Nephron progenitor cell (in vitro differentiated cells): ENCODE measurements at regions not wholly inside any gene's neighbourhood (a gene's known extent, or its start where the extent isn't known, plus 50 kb on each side); places are given as distances from the start of the nearest gene placed in this dataset.
"Not testable (repeated sequence)": the region's sequence is repeated elsewhere in the genome, so short reads cannot be mapped to it uniquely, and the experiment has no call there.

Source experiments
- DNase-seq: peaks from one replicate; pipeline ENCODE4 v3.0.0; 2021
- H3K27ac Mint-ChIP-seq: 2 replicates; pipeline ENCODE4 v1.8.0; 2021; ENCODE audit warnings: mild to moderate bottlenecking, moderate library complexity, mixed read lengths
- H3K27me3 Mint-ChIP-seq: 2 replicates; pipeline ENCODE4 v1.8.0; 2021; ENCODE audit warnings: mild to moderate bottlenecking, low read depth, mixed read lengths; ENCODE audit not compliant: poor library complexity
- H3K36me3 Mint-ChIP-seq: 2 replicates; pipeline ENCODE4 v1.8.0; 2021; ENCODE audit warnings: low read depth, mixed read lengths
- H3K4me1 Mint-ChIP-seq: 2 replicates; pipeline ENCODE4 v1.8.0; 2021; ENCODE audit warnings: mixed read lengths
- H3K4me3 Mint-ChIP-seq: 2 replicates; pipeline ENCODE4 v1.8.0; 2021; ENCODE audit warnings: mild to moderate bottlenecking, moderate library complexity, mixed read lengths
- H3K9me3 Mint-ChIP-seq: 2 replicates; pipeline ENCODE4 v1.8.0; 2021; ENCODE audit warnings: mild to moderate bottlenecking, moderate library complexity, mixed read lengths
- TF ChIP-seq, protein P1 (sequence below): fragments of 200-600 bp; sonication (generic); IDR thresholded peaks from 2 replicates; pipeline ENCODE4 v1.5.0; 2021; ENCODE audit warnings: antibody characterized with exemption

DNA sequence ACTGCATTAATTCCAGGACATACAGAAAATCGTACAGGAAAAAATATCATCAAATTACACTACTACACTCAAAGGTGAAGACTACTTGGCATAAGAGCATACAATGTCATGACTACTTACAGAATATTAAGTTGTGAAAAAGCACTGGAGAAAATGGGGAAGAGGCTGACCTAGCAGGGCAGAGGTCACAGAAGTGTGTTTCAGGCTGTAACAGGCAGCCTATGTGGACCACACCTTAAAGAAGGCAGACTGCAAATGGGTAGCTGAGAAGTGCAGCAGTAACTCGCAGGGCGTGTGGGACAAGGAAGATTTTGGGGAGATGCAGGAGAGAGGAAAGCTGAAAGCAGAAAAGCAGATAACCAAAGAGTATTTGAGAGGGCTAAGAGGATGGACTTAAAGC is 167.0 kb upstream of the PIK3R1 start:
- H3K9me3 Mint-ChIP-seq, result peaks cover 55% of the 10 kb centered on the region
- TF ChIP-seq, protein P1, sequence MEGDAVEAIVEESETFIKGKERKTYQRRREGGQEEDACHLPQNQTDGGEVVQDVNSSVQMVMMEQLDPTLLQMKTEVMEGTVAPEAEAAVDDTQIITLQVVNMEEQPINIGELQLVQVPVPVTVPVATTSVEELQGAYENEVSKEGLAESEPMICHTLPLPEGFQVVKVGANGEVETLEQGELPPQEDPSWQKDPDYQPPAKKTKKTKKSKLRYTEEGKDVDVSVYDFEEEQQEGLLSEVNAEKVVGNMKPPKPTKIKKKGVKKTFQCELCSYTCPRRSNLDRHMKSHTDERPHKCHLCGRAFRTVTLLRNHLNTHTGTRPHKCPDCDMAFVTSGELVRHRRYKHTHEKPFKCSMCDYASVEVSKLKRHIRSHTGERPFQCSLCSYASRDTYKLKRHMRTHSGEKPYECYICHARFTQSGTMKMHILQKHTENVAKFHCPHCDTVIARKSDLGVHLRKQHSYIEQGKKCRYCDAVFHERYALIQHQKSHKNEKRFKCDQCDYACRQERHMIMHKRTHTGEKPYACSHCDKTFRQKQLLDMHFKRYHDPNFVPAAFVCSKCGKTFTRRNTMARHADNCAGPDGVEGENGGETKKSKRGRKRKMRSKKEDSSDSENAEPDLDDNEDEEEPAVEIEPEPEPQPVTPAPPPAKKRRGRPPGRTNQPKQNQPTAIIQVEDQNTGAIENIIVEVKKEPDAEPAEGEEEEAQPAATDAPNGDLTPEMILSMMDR, result no peak

DNA sequence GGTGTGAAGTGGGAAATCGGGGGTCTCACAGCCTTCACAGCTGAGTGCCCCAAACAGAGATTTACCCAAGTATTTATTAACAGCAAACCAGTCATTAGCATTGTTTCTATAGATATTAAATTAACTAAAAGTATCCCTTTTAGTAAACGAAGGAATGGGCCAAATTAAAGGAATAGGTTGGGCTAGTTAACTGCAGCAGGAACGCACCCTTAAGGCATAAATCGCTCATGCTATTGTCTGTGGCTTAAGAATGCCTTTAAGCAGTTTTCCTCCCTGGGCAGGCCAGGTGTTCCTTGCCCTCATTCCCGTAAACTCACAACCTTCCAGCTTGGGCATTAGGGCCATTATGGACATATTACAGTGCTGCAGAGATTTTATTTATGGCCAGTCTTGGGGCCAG is 167.5 kb upstream of the PIK3R1 start:
- not testable (repeated sequence) for H3K27ac Mint-ChIP-seq, H3K27me3 Mint-ChIP-seq, H3K4me1 Mint-ChIP-seq, H3K4me3 Mint-ChIP-seq, DNase-seq
- H3K9me3 Mint-ChIP-seq, result peaks cover 55% of the 10 kb centered on the region
- peaks cover 27% of the 10 kb centered on the region for H3K36me3 Mint-ChIP-seq

More for the DNA sequence above, 167.0 kb upstream of the PIK3R1 start:
- Mint-ChIP-seq H3K4me3 (no peak overlapping the region), H3K27ac (no peak overlapping the region), H3K36me3 (peaks cover 27% of the 10 kb centered on the region), H3K4me1 (no peaks in the 10 kb centered on the region), H3K27me3 (peaks cover 4% of the 10 kb centered on the region)
- no peak for DNase-seq

- H3K27me3 Mint-ChIP-seq, result peaks cover 4% of the 10 kb centered on the region
- no peak overlapping the region for H3K27ac Mint-ChIP-seq
- no peak overlapping the region for H3K4me3 Mint-ChIP-seq
- DNase-seq, result no peak
- TF ChIP-seq, protein P1, result no peak
- no peaks in the 10 kb centered on the region for H3K4me1 Mint-ChIP-seq
- H3K9me3 Mint-ChIP-seq, result peaks cover 55% of the 10 kb centered on the region
- H3K36me3 Mint-ChIP-seq, result peaks cover 20% of the 10 kb centered on the region
Measured at GRCh38 chr5:68047035-68047434, 168.5 kb upstream of the PIK3R1 start.

DNA sequence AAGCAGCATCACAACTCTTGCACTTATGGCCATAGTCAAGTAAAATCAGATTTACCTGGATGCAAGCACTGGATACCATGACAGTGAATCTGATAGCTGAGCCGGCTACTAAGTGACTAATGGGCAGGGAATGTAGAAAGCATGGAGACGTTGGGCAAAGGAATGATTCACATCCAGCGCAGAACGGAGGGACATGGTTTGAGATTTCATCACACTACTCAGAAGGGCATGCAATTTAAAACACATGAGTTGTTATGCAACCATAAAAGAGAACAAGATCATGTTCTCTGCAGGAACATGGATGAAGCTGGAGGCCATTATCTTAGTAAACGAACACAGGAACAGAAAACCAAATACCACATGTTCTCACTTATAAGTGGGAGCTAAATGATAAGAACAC is 169.1 kb upstream of the PIK3R1 start:
- peaks cover 20% of the 10 kb centered on the region for H3K36me3 Mint-ChIP-seq
- no peak overlapping the region for H3K4me3 Mint-ChIP-seq

GRCh38 chr5:68041293-68041692 is 174.3 kb upstream of the PIK3R1 start:
- peaks cover 9% of the 10 kb centered on the region for H3K9me3 Mint-ChIP-seq
- peaks cover under 1% of the 10 kb centered on the region for H3K36me3 Mint-ChIP-seq
- no peak for DNase-seq
- H3K27me3 Mint-ChIP-seq, result no peaks in the 10 kb centered on the region
- H3K27ac Mint-ChIP-seq, result no peak overlapping the region
- TF ChIP-seq, protein P1, result no peak
- H3K4me1 Mint-ChIP-seq, result no peaks in the 10 kb centered on the region
- no peak overlapping the region for H3K4me3 Mint-ChIP-seq

More for the DNA sequence above, 169.1 kb upstream of the PIK3R1 start:
- peaks cover 50% of the 10 kb centered on the region for H3K9me3 Mint-ChIP-seq
- no peaks in the 10 kb centered on the region for H3K4me1 Mint-ChIP-seq
- TF ChIP-seq, protein P1, result no peak
- H3K27ac Mint-ChIP-seq, result no peak overlapping the region
- DNase-seq, result no peak
- peaks cover 4% of the 10 kb centered on the region for H3K27me3 Mint-ChIP-seq

DNA sequence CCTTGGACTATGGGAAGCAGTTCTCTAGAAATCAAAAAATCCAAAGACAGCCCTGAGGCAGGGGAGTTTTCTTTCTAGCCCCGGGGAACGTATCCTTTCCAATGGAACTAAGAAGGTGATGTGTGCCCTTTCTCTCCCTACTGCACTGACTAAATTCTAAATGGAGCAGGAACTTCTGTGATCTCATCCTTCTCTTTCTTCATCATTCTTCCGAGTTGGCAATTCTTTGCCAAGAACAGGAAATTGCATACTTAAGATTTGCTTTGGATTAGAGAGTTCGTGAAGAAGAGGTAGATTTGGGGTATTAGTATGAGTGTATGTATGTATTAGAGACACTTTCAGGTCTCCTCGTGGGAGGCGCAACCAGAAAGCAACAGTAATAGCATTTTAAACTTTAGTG is 178.0 kb upstream of the PIK3R1 start:
- no peaks in the 10 kb centered on the region for H3K36me3 Mint-ChIP-seq
- no peaks in the 10 kb centered on the region for H3K9me3 Mint-ChIP-seq
- no peak for DNase-seq
- TF ChIP-seq, protein P1, result no peak
- H3K4me1 Mint-ChIP-seq, result no peaks in the 10 kb centered on the region
- H3K27ac Mint-ChIP-seq, result no peak overlapping the region
- no peak overlapping the region for H3K4me3 Mint-ChIP-seq
- no peaks in the 10 kb centered on the region for H3K27me3 Mint-ChIP-seq
